ENCODE measurements at regions not wholly inside any gene's neighbourhood (a gene's known extent, or its start where the extent isn't known, plus 50 kb on each side); places are given as distances from the start of the nearest gene placed in this dataset.
"Not testable (repeated sequence)": the region's sequence is repeated elsewhere in the genome, so short reads cannot be mapped to it uniquely, and the experiment has no call there.

- FAIRE-seq (no peak), DNase-seq (ENCODE audit: insufficient read length, low spot score) (no peak)
- TF ChIP-seq CTCF (IDR thresholded peaks at IDR 0.05; ENCODE audit: insufficient read depth, missing control alignments) = no peak
Measured at GRCh38 chr6:99818161-99818560, 175.9 kb downstream of the MCHR2 start.

- FAIRE-seq = no peak
- no peak for TF ChIP-seq CTCF (IDR thresholded peaks at IDR 0.05; ENCODE audit: insufficient read depth, missing control alignments)
- DNase-seq (ENCODE audit: insufficient read length, low spot score) = no peak
Measured at GRCh38 chr6:99819853-99820252, 174.2 kb downstream of the MCHR2 start.

GRCh38 chr6:99821164-99821563 is 172.9 kb downstream of the MCHR2 start:
- FAIRE-seq (no peak), DNase-seq (ENCODE audit: insufficient read length, low spot score) (no peak)
- TF ChIP-seq CTCF (IDR thresholded peaks at IDR 0.05; ENCODE audit: insufficient read depth, missing control alignments) = no peak

DNA sequence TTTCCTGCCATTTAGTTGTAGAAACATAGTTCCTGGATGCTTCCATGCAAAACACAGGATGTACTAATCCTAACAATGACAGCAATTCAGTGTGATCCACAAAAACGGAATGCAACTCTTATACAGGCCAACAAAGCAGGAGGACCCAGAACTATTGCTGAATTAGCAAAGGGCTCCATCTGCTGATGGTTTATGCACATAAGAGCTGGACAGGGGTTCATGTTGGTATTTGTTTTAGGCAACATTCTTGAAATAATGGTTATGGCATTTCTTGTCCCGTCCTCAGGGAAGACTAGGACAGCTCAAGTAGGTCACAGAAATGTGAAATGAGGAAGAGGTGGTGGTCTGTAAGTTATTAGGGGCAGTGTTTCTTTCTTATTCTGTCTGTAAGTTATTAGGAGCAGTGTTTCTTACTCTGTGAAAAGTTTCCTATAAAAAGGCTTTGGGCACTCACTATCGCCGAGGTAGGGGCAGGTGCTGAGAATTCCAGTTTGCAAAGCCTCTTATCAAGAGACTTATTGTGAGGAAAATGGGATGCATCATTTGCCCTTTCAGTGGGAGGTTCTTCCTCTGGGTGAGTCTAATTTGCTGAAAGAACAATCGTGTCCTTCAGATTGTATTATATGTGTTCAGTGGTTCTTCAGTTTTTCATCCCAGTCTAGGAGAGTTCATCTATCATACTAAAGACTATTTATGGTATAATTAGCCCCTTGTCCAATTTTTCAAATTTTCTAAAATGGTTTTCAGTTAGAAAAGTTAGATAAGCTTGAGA is 171.1 kb downstream of the MCHR2 start:
- TF ChIP-seq CTCF (IDR thresholded peaks at IDR 0.05; ENCODE audit: insufficient read depth, missing control alignments) = peak; percentile 45
- DNase-seq (ENCODE audit: insufficient read length, low spot score) (no peak), FAIRE-seq (no peak)

- not testable (repeated sequence) for DNase-seq (ENCODE audit: insufficient read length, low spot score); FAIRE-seq
Measured at GRCh38 chr6:99823513-99824235, 170.3 kb downstream of the MCHR2 start.

DNA sequence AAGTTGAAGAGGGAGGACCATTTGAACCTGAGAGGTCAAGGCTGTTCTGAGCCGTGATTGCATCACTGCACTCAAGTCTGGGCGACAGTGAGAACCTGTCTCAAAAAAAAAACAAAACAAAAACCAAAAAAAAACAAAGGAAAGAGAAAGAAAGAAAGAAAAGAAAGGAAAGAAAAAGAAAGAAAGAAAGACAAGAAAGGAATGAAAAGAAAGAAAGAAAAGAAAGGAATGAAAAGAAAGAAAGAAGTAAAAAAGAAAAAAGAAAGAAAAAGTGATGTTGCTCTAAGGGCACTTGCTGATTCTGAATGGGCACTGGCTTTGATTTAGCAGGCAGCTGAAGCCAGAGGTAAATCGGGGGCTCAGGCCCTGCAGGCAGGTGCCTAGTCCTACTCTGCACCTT is 161.0 kb downstream of the MCHR2 start:
- FAIRE-seq = no peak
- DNase-seq (ENCODE audit: insufficient read length, low spot score) = no peak
- TF ChIP-seq CTCF (IDR thresholded peaks at IDR 0.05; ENCODE audit: insufficient read depth, missing control alignments) = no peak

DNA sequence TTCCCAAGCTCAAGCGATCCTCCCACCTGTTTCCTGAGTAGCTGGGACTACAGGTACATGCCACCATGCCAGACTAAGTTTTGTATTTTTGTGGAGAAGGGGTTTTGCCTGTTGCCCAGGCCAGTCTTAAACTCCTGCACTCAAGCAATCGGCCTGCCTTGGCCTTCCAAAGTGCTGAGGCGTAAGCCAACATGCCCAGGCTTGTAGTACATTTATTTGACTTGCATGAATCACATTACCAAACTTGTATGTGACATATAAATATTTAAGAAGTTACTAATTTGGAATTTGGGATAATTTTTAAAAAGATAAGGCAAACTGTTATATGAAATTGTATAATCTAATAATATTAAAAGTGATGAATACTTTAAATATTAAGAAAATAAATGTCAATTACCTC is 157.6 kb downstream of the MCHR2 start:
- TF ChIP-seq CTCF (IDR thresholded peaks at IDR 0.05; ENCODE audit: insufficient read depth, missing control alignments) = no peak
- DNase-seq (ENCODE audit: insufficient read length, low spot score) (no peak), FAIRE-seq (no peak)
